GM21717 (cell line): ENCODE measurements at regions not wholly inside any gene's neighbourhood (a gene's known extent, or its start where the extent isn't known, plus 50 kb on each side); places are given as distances from the start of the nearest gene placed in this dataset.

ENCODE experiments used
- ATAC-seq: cut with Tn5 transposase; IDR thresholded peaks from one replicate; pipeline ENCODE4 v1.9.1; 2021; ENCODE audit warnings: mild to moderate bottlenecking, moderate library complexity; ENCODE audit not compliant: unreplicated experiment

GRCh38 chr12:105783983-105784947 is 354.5 kb downstream of the NUAK1 start:
- ATAC-seq, result no peak

GRCh38 chr12:105793421-105793820 is 345.3 kb downstream of the NUAK1 start:
- no peak for ATAC-seq

GRCh38 chr12:105798256-105798845 is 340.4 kb downstream of the NUAK1 start:
- no peak for ATAC-seq

- no peak for ATAC-seq
Measured at GRCh38 chr12:105799103-105799502, 339.7 kb downstream of the NUAK1 start.

GRCh38 chr12:105801351-105801750 is 337.4 kb downstream of the NUAK1 start:
- no peak for ATAC-seq

GRCh38 chr12:105803292-105803691 is 335.5 kb downstream of the NUAK1 start:
- ATAC-seq, result no peak

- ATAC-seq, result no peak
Measured at GRCh38 chr12:105804591-105805265, 334.0 kb downstream of the NUAK1 start.

GRCh38 chr12:105805730-105806399 is 332.9 kb downstream of the NUAK1 start:
- ATAC-seq, result no peak

GRCh38 chr12:105806400-105806770 is 332.4 kb downstream of the NUAK1 start:
- no peak for ATAC-seq

GRCh38 chr12:105812366-105812765 is 326.4 kb downstream of the NUAK1 start:
- no peak for ATAC-seq

- no peak for ATAC-seq
Measured at GRCh38 chr12:105813201-105813600, 325.6 kb downstream of the NUAK1 start.

GRCh38 chr12:105814283-105814682 is 324.5 kb downstream of the NUAK1 start:
- no peak for ATAC-seq

GRCh38 chr12:105819549-105819948 is 319.2 kb downstream of the NUAK1 start:
- no peak for ATAC-seq

GRCh38 chr12:105820429-105821125 is 318.2 kb downstream of the NUAK1 start:
- no peak for ATAC-seq

- no peak for ATAC-seq
Measured at GRCh38 chr12:105822131-105823105, 316.3 kb downstream of the NUAK1 start.

GRCh38 chr12:105823810-105824209 is 314.9 kb downstream of the NUAK1 start:
- no peak for ATAC-seq

- ATAC-seq, result no peak
Measured at GRCh38 chr12:105825141-105825540, 313.6 kb downstream of the NUAK1 start.

- no peak for ATAC-seq
Measured at GRCh38 chr12:105831372-105831771, 307.4 kb downstream of the NUAK1 start.

- no peak for ATAC-seq
Measured at GRCh38 chr12:105832021-105832420, 306.7 kb downstream of the NUAK1 start.
